Fibroblast of lung (primary cell): ENCODE measurements at regions not wholly inside any gene's neighbourhood (a gene's known extent, or its start where the extent isn't known, plus 50 kb on each side); places are given as distances from the start of the nearest gene placed in this dataset.
"Not testable (repeated sequence)": the region's sequence is repeated elsewhere in the genome, so short reads cannot be mapped to it uniquely, and the experiment has no call there.

Experiments used
- DNase-seq, 2 donors: peaks; one replicate each; pipeline versions ENCODE4 v3.0.0 to v3.0.0-alpha.2; 2010; ENCODE audit warnings: low read depth in 2 of 2
- H2AFZ ChIP-seq: 2 replicates; pipeline ENCODE4 v1.5.1; 2012; ENCODE audit warnings: low read length, control low read depth, inconsistent platforms
- H3K27ac ChIP-seq: 2 replicates; pipeline ENCODE4 v1.5.1; 2011; ENCODE audit warnings: low read length, control low read depth; ENCODE audit not compliant: insufficient read depth
- H3K27me3 ChIP-seq: 2 replicates; pipeline ENCODE4 v1.5.1; 2011; ENCODE audit warnings: mild to moderate bottlenecking, low read length; ENCODE audit not compliant: control insufficient read depth, insufficient read depth
- H3K36me3 ChIP-seq: 2 replicates; pipeline ENCODE4 v1.5.1; 2011; ENCODE audit warnings: low read length; ENCODE audit not compliant: control insufficient read depth, insufficient read depth
- H3K4me1 ChIP-seq: 2 replicates; pipeline ENCODE4 v1.5.1; 2011; ENCODE audit warnings: low read length; ENCODE audit not compliant: control insufficient read depth, insufficient read depth; ENCODE audit errors: extremely low read depth
- H3K4me2 ChIP-seq: 2 replicates; pipeline ENCODE4 v1.5.1; 2011; ENCODE audit warnings: low read length, control low read depth; ENCODE audit not compliant: insufficient read depth; ENCODE audit errors: extremely low read depth
- H3K4me3 ChIP-seq, 4 experiments: fragments of 200-600 bp in 1 of 4; sonication (generic) in 1 of 4; replicated peaks in 1 of 4; 2 replicates each; pipeline ENCODE4 v1.5.1; 2011 to 2016; ENCODE audit warnings: low read length in 4 of 4, low read depth in 3 of 4, mild to moderate bottlenecking in 3 of 4, control low read depth in 2 of 4, inconsistent platforms in 1 of 4, mixed read lengths in 1 of 4; ENCODE audit not compliant: insufficient read depth in 1 of 4; ENCODE audit errors: control extremely low read depth in 1 of 4
- H3K79me2 ChIP-seq: 2 replicates; pipeline ENCODE4 v1.5.1; 2012; ENCODE audit warnings: mild to moderate bottlenecking, low read length, inconsistent platforms; ENCODE audit not compliant: control insufficient read depth, insufficient read depth
- H3K9ac ChIP-seq: 2 replicates; pipeline ENCODE4 v1.5.1; 2011; ENCODE audit warnings: mild to moderate bottlenecking, low read length, control low read depth; ENCODE audit not compliant: insufficient read depth
- H3K9me3 ChIP-seq: 2 replicates; pipeline ENCODE4 v1.5.1; 2012; ENCODE audit warnings: low read depth, low read length; ENCODE audit not compliant: control insufficient read depth, insufficient read depth
- H4K20me1 ChIP-seq: 2 replicates; pipeline ENCODE4 v1.5.1; 2011; ENCODE audit warnings: low read length; ENCODE audit not compliant: control insufficient read depth, insufficient read depth; ENCODE audit errors: extremely low read depth
- CTCF ChIP-seq, 2 donors: IDR thresholded peaks in 1 of 2; conservative IDR thresholded peaks in 1 of 2; 1 replicate in 1 of 2; 2 replicates in 1 of 2; pipeline ENCODE4 v1.5.1; 2011 to 2012; ENCODE audit warnings: low read length in 2 of 2, control low read depth in 1 of 2, inconsistent platforms in 1 of 2, low read depth in 1 of 2, mild to moderate bottlenecking in 1 of 2
- EZH2 ChIP-seq: IDR thresholded peaks from 2 replicates; pipeline ENCODE4 v1.5.1; 2012; ENCODE audit warnings: low read length, control low read depth, mild to moderate bottlenecking; ENCODE audit errors: missing control alignments

- no peak overlapping the region for H2AFZ ChIP-seq
- no peak for DNase-seq
- H3K4me1 ChIP-seq: no peaks in the 10 kb centered on the region
- no peaks in the 10 kb centered on the region for H4K20me1 ChIP-seq
- H3K36me3 ChIP-seq: no peaks in the 10 kb centered on the region
- no peak overlapping the region for H3K27ac ChIP-seq
- TF ChIP-seq CTCF (conservative IDR thresholded peaks at IDR 0.05 in 1 of 2, IDR thresholded peaks at IDR 0.05 in 1 of 2; ENCODE audit: low read depth in 1 of 2, low read length in 2 of 2): no peak
- H3K9me3 ChIP-seq: no peaks in the 10 kb centered on the region
- H3K4me3 ChIP-seq: no peak overlapping the region
- no peaks in the 10 kb centered on the region for H3K27me3 ChIP-seq
- H3K9ac ChIP-seq: no peak overlapping the region
- H3K4me2 ChIP-seq: no peak overlapping the region
- no peaks in the 10 kb centered on the region for H3K79me2 ChIP-seq
These were observed 593.3 kb downstream of the POM121L12 start for GRCh38 chr7:53628775-53629174.

- H3K79me2 ChIP-seq, H3K36me3 ChIP-seq, H3K4me1 ChIP-seq, DNase-seq, H3K27me3 ChIP-seq, H3K27ac ChIP-seq, H3K9me3 ChIP-seq, H2AFZ ChIP-seq, H3K4me3 ChIP-seq, H3K9ac ChIP-seq, H4K20me1 ChIP-seq, H3K4me2 ChIP-seq: not testable (repeated sequence)
These were observed 599.8 kb downstream of the POM121L12 start for GRCh38 chr7:53635251-53635650.

- no peaks in the 10 kb centered on the region for H4K20me1 ChIP-seq
- no peaks in the 10 kb centered on the region for H3K27me3 ChIP-seq
- H2AFZ ChIP-seq: no peak overlapping the region
- TF ChIP-seq EZH2 (no peak), CTCF (conservative IDR thresholded peaks at IDR 0.05 in 1 of 2, IDR thresholded peaks at IDR 0.05 in 1 of 2; ENCODE audit: low read depth in 1 of 2, low read length in 2 of 2) (no peak)
- no peak for DNase-seq
- no peaks in the 10 kb centered on the region for H3K9me3 ChIP-seq
- H3K79me2 ChIP-seq: no peaks in the 10 kb centered on the region
- no peak overlapping the region for H3K4me3 ChIP-seq
- no peaks in the 10 kb centered on the region for H3K4me1 ChIP-seq
- no peaks in the 10 kb centered on the region for H3K36me3 ChIP-seq
- H3K27ac ChIP-seq: no peak overlapping the region
- H3K9ac ChIP-seq: no peak overlapping the region
- no peak overlapping the region for H3K4me2 ChIP-seq
These were observed 603.1 kb downstream of the POM121L12 start for GRCh38 chr7:53638517-53638916.

GRCh38 chr7:53641091-53641490 is 605.7 kb downstream of the POM121L12 start:
- no peak for TF ChIP-seq EZH2
- no peak for DNase-seq

More at GRCh38 chr7:53641091-53641490, 605.7 kb downstream of the POM121L12 start:
- Histone ChIP-seq H3K9me3 (no peaks in the 10 kb centered on the region), H3K9ac (no peak overlapping the region), H4K20me1 (no peaks in the 10 kb centered on the region), H3K27ac (no peak overlapping the region), H3K4me2 (no peak overlapping the region), H3K27me3 (no peaks in the 10 kb centered on the region), H2AFZ (no peak overlapping the region), H3K4me1 (no peaks in the 10 kb centered on the region), H3K79me2 (no peaks in the 10 kb centered on the region), H3K36me3 (no peaks in the 10 kb centered on the region), H3K4me3 (no peak overlapping the region)
